GM18861 (cell line): ENCODE measurements at regions not wholly inside any gene's neighbourhood (a gene's known extent, or its start where the extent isn't known, plus 50 kb on each side); places are given as distances from the start of the nearest gene placed in this dataset.

Source experiments
- ATAC-seq: cut with Tn5 transposase; IDR thresholded peaks from one replicate; pipeline ENCODE4 v1.9.1; 2021; ENCODE audit not compliant: unreplicated experiment

DNA sequence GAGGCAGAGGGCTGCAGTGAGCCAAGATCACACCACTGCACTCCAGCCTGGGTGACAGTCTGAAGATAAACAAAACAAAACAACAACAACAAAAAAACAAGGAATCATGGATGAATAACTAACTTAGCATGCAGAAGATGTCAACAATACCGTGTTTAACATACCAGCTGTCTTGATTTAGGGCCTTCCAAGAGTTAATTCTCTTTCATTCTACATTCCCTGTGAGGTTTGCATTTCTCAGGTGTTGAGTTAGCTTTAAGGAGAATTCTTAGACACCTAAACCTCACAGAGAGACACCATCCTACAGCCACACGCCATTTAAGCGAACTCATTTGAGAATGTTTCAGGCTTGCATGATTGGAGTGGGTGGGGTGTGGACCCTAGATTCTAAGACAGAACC is 363.1 kb upstream of the RUNX1 start:
- no peak for ATAC-seq

DNA sequence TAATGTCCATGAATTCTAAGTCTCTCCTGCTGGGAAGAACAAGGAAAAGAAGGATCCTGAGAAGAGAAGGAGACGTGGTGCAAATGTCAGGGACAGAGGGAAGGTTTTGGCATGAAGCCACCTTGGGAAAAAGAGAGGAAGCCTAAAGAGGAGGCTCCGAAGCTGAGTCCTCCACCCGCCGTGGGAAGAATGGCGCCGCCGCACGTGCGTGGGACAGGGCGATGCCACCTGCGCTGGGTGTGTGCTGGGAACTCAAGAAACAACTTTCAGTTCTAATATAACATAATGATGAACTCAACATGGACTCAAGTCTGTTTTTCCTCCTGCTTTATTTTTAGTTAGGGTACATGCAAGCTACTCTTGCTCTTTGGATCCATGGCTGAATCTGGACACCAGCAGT is 362.3 kb upstream of the RUNX1 start:
- no peak for ATAC-seq

DNA sequence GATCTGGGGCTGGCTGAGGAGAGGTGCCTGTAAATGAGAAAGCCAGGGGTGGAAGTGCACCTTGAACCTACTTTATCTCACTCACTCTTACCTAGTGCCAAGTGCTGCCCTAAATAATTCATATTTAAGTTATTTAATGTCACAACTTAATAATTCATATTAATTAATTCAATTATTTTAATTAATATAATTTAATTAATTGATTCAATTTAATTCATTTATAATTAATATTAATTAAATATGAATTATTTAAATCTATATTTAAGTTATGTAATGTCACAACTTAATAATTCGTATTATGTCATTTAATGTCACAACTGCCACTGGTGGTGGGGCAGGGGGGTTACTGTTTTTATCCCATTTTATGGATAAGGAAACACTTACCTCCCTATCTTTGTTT is 361.6 kb upstream of the RUNX1 start:
- ATAC-seq = no peak

- ATAC-seq = no peak
Measured at GRCh38 chr21:35410123-35410522, 361.0 kb upstream of the RUNX1 start.

DNA sequence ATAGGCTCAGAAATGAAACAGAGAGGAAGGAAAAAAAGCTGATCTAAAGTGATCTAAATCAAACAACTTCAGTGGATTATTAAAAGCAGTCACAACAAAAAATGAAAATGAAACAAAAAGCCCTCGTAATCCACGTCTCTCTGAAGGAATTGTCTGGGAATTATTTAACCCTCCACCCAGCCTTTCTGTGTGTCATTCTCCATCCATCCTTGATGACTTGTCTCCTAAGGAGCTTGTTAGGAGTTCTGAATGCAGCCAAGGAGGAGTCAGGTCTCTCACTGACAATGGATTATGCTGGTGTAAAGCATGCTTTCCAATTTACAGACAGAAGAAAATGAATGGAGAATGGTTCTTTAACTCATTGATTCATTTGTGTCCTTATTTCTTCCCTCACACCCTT is 359.3 kb upstream of the RUNX1 start:
- ATAC-seq = no peak

GRCh38 chr21:35406635-35407034 is 357.5 kb upstream of the RUNX1 start:
- ATAC-seq = no peak

DNA sequence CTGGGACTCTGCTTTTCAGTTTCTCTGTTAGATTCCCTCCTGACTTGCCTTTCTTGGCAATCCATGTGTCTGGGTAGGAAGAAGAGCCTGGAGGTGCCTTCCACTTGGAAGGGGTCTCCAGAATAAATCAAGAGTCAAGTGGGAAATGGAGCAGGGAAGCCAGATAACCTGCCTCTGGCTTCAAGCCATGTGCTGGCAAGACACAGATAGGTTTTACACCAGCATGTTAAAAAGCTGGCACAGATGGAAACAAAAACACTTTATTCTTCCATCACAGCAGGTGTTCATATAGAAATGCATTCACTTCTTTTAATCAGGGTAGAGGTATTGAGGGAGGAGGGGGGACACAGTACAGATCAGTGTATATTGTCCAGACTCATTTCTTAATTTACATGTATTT is 356.9 kb upstream of the RUNX1 start:
- ATAC-seq = no peak

DNA sequence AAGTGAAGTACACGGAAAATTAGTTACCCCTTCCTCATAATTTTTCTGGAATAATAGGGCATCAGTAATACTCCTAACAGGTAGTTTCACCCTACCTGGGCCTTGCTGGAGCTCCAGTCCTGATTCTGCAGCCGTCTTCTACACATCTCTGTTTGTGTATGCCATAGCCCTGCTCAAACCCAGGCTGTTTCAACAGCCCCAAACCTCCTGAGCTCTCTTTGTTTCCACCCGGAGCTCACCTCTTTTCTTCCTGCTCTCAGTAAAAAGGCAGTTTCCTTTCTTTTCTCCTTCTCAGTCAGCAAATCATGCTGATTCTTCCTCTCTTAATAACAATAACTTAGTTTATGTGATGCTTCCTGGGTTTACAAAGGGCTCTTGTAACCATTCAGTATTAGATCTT is 355.1 kb upstream of the RUNX1 start:
- ATAC-seq = no peak

- ATAC-seq = no peak
Measured at GRCh38 chr21:35402061-35402460, 353.0 kb upstream of the RUNX1 start.

- no peak for ATAC-seq
Measured at GRCh38 chr21:35401476-35401875, 352.4 kb upstream of the RUNX1 start.

GRCh38 chr21:35400233-35400939 is 351.3 kb upstream of the RUNX1 start:
- no peak for ATAC-seq

- no peak for ATAC-seq
Measured at GRCh38 chr21:35399706-35400105, 350.6 kb upstream of the RUNX1 start.

DNA sequence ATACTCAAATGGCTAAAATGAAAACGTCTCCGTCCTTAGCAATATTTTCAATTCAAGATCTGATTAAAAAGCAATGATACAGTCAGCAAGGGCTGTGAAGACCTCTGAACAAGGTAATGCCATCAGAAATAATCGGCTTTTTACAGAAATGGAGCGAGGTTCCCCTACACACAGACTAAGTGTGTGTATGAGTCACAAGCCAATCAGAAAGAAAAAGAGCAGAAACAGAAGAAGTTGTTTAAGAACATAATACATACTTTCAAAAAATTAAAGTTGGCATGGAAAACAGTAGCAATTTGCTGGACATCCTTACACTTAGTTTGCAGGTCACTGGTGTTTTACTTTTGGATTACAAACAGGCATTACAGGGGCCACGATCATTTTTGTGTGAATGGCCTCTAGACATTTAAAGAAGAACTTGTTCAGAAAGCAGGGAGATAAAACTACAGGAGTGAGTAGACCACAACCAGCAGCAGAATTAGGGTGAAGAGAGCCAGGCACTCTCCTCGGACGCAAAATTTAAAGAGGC is 350.0 kb upstream of the RUNX1 start:
- no peak for ATAC-seq

GRCh38 chr21:35398346-35398982 is 349.4 kb upstream of the RUNX1 start:
- no peak for ATAC-seq

DNA sequence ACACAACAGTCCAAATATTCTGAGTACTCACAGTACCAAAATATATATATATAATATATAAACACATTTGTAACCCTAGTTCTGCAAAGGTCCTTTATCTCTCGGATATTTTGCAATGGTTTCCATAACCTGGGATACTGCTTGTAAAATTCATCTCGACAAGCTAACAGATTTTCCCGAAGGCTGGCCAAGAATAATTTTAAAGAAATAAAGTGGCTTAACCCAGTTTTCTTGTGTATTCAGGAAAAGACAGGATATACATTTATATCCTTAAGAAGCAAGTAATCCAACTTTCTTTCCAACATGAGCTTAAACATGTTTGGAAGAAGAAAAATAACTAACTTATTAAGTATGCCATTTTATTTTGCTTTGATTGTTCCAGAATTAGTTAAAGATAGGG is 348.7 kb upstream of the RUNX1 start:
- no peak for ATAC-seq

DNA sequence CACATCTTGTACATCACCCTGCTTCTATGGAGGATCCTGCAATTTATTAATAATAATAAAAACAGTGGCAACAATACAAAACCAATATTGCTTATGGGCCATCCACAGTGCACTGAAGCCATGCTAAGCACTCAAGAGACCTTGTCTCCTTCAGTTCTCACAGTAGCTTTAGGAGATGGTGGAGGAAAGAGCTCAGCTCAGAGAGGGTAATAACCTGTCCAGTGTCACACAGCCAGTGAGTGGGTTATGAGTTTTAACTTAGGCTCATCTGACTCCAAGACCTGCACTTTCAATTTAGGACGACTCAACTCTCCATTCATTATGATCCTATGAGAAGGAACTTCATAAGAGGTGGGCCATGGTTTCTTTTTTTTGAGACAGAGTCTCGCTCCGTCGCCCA is 347.6 kb upstream of the RUNX1 start:
- ATAC-seq = no peak

DNA sequence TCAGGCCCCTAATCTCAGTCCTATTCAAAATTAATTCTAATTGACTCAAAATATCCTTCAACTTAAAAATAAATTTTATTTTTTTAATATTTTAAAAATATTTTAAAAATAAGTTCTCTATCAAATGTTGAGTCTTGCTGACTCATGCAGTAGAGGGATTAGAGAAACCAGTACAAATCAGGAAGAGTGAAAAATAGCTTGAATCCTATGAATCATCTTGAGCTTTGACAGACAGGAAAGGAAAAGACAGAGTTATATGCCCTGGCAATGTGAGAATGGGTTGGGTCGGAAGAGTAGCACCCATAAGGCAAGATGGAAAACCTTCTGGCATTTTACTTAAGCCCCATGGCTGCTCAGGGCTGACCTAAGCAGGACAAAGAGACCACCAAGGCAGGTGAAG is 346.6 kb upstream of the RUNX1 start:
- ATAC-seq = no peak

GRCh38 chr21:35394634-35395369 is 345.7 kb upstream of the RUNX1 start:
- no peak for ATAC-seq

- no peak for ATAC-seq
Measured at GRCh38 chr21:35394049-35394448, 344.9 kb upstream of the RUNX1 start.

GRCh38 chr21:35390013-35390776 is 341.1 kb upstream of the RUNX1 start:
- ATAC-seq = no peak

GRCh38 chr21:35386491-35387079 is 337.5 kb upstream of the RUNX1 start:
- ATAC-seq = no peak
